ENCODE measurements at regions not wholly inside any gene's neighbourhood (a gene's known extent, or its start where the extent isn't known, plus 50 kb on each side); places are given as distances from the start of the nearest gene placed in this dataset.

DNA sequence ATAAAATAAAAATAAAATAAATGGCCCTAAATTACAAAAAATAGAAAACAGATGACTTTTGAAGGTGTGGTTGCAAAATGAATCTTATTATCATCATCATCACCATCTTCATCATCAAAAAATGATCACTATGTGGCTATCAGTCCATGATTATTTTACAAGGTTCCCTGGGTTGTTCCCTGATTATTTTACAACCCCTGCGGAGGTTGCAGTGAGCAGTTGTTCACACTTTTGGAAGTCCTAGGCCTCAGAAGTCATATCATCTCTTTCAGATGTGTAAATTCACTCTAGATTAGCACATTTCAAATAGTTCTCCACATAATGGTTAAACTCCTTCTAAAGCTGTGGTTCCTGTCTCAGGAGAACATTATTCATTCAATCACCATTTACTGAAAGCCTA lies 57.4 kb upstream of the NR5A2 start:
- TF ChIP-seq MEF2A (IDR thresholded peaks at IDR 0.05; ENCODE audit: insufficient read depth, low read depth, low read length) (no peak), HCFC1 (IDR thresholded peaks at IDR 0.05; ENCODE audit: low read length) (no peak), CHD2 (IDR thresholded peaks at IDR 0.05; ENCODE audit: borderline replicate concordance, low read depth, low read length) (no peak), EED (IDR thresholded peaks at IDR 0.05; ENCODE audit: low read depth) (no peak), POLR2A (IDR thresholded peaks at IDR 0.05; ENCODE audit: low read depth, low read length) (no peak), NRF1 (conservative IDR thresholded peaks at IDR 0.05; ENCODE audit: low read depth, low read length) (no peak), HDGF (IDR thresholded peaks at IDR 0.05) (no peak)
- TF ChIP-seq, protein P1, sequence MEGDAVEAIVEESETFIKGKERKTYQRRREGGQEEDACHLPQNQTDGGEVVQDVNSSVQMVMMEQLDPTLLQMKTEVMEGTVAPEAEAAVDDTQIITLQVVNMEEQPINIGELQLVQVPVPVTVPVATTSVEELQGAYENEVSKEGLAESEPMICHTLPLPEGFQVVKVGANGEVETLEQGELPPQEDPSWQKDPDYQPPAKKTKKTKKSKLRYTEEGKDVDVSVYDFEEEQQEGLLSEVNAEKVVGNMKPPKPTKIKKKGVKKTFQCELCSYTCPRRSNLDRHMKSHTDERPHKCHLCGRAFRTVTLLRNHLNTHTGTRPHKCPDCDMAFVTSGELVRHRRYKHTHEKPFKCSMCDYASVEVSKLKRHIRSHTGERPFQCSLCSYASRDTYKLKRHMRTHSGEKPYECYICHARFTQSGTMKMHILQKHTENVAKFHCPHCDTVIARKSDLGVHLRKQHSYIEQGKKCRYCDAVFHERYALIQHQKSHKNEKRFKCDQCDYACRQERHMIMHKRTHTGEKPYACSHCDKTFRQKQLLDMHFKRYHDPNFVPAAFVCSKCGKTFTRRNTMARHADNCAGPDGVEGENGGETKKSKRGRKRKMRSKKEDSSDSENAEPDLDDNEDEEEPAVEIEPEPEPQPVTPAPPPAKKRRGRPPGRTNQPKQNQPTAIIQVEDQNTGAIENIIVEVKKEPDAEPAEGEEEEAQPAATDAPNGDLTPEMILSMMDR (IDR thresholded peaks at IDR 0.05 in 2 of 3, conservative IDR thresholded peaks at IDR 0.05 in 1 of 3; ENCODE audit: control insufficient read depth in 2 of 3, extremely low read depth in 1 of 3, insufficient read depth in 1 of 3, low read depth in 3 of 3, low read length in 3 of 3): no peak
